Progenitor cell of endocrine pancreas (in vitro differentiated cells): ENCODE measurements at regions not wholly inside any gene's neighbourhood (a gene's known extent, or its start where the extent isn't known, plus 50 kb on each side); places are given as distances from the start of the nearest gene placed in this dataset.

Source experiments
- DNase-seq: peaks from one replicate; pipeline ENCODE4 v3.0.0; 2021; ENCODE audit warnings: low spot score; ENCODE audit not compliant: unreplicated experiment
- H3K27ac Mint-ChIP-seq: 2 replicates; pipeline ENCODE4 v1.8.0; 2021; ENCODE audit warnings: mild to moderate bottlenecking, moderate library complexity, mixed read lengths
- H3K27me3 Mint-ChIP-seq: 2 replicates; pipeline ENCODE4 v1.8.0; 2021; ENCODE audit warnings: mixed read lengths
- H3K36me3 Mint-ChIP-seq: 2 replicates; pipeline ENCODE4 v1.8.0; 2022; ENCODE audit warnings: mixed read lengths; ENCODE audit not compliant: insufficient read depth
- H3K4me1 Mint-ChIP-seq: 2 replicates; pipeline ENCODE4 v1.8.0; 2021; ENCODE audit warnings: low read depth, mixed read lengths
- H3K4me3 Mint-ChIP-seq: 2 replicates; pipeline ENCODE4 v1.8.0; 2021; ENCODE audit warnings: low read depth, mild to moderate bottlenecking, moderate library complexity, mixed read lengths
- H3K9me3 Mint-ChIP-seq: 2 replicates; pipeline ENCODE4 v1.8.0; 2021; ENCODE audit warnings: low read depth, mixed read lengths
- TF ChIP-seq, protein P1 (sequence below): fragments of 200-600 bp; sonication (generic); IDR thresholded peaks from one replicate; pipeline ENCODE4 v1.5.0; 2021; ENCODE audit warnings: antibody characterized with exemption, mild to moderate bottlenecking; ENCODE audit not compliant: unreplicated experiment

DNA sequence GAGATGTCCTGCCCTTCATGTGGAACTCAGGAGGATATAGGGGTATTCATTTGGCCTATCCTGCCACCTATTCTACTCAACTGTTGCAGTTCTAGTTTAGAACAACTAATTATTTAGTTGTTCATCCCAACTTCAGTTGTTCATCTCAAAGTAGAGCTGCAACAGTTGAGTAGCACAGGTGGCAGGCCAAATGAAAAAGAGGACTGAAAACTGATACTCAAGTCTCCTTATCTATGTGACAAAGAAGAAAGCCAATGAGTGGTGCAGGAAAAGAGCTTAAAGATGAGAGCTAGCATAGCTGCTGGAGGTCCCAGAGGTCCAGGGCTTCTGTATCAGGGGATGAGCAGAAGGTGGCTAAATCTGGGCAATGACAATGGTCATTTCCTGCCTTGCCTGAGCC lies 148.9 kb upstream of the KITLG start:
- H3K27ac Mint-ChIP-seq = no peak overlapping the region
- H3K9me3 Mint-ChIP-seq = no peaks in the 10 kb centered on the region
- H3K4me3 Mint-ChIP-seq = no peak overlapping the region
- DNase-seq = no peak
- no peaks in the 10 kb centered on the region for H3K36me3 Mint-ChIP-seq
- H3K4me1 Mint-ChIP-seq = peaks cover 21% of the 10 kb centered on the region
- TF ChIP-seq, protein P1, sequence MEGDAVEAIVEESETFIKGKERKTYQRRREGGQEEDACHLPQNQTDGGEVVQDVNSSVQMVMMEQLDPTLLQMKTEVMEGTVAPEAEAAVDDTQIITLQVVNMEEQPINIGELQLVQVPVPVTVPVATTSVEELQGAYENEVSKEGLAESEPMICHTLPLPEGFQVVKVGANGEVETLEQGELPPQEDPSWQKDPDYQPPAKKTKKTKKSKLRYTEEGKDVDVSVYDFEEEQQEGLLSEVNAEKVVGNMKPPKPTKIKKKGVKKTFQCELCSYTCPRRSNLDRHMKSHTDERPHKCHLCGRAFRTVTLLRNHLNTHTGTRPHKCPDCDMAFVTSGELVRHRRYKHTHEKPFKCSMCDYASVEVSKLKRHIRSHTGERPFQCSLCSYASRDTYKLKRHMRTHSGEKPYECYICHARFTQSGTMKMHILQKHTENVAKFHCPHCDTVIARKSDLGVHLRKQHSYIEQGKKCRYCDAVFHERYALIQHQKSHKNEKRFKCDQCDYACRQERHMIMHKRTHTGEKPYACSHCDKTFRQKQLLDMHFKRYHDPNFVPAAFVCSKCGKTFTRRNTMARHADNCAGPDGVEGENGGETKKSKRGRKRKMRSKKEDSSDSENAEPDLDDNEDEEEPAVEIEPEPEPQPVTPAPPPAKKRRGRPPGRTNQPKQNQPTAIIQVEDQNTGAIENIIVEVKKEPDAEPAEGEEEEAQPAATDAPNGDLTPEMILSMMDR = no peak
- peaks cover 13% of the 10 kb centered on the region for H3K27me3 Mint-ChIP-seq

DNA sequence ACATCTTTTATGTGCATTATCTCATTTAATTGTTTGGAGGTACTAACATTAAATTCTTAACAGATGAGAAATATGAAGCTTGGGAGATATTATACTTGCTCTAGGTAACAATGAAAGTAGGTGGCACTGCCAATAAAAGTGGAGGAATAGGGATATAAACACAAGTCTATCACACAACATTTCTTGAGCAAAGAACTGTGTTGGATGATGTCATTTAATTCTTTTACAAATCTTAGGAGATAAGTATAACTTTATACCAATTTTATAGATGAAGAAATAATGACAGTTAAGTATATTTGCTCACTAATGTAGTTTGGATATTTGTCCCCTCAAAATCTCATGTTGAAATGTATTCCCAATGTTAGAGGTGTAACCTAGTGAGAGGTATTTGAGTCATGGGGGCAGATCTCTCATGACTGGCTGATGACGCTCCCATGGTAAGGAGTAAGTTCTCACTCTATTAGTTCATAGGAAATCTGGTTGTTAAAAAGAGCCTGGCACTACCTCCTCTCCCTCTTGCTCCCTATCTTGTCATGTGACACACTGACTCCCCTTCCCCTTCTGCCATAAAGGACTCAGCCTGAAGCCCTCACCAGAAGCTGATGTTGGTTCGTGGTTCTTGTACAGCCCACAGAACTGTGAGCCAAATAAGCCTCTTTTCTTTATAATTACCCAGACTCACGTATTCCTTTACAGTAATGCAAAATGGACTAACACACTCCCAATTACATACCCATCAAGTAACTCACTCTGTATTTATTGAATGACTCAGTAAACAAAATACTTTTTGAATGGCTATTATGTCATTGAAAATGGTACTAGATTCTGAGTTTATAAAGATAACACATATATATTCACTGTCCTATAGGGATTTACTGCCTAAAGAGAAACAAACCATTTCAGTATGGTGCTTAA lies 146.8 kb upstream of the KITLG start:
- no peaks in the 10 kb centered on the region for H3K36me3 Mint-ChIP-seq
- DNase-seq = no peak
- H3K9me3 Mint-ChIP-seq = peaks cover 3% of the 10 kb centered on the region
- no peak overlapping the region for H3K4me3 Mint-ChIP-seq
- peaks cover 9% of the 10 kb centered on the region for H3K4me1 Mint-ChIP-seq
- TF ChIP-seq, protein P1 = no peak
- peaks cover 14% of the 10 kb centered on the region for H3K27me3 Mint-ChIP-seq
- H3K27ac Mint-ChIP-seq = no peak overlapping the region

DNA sequence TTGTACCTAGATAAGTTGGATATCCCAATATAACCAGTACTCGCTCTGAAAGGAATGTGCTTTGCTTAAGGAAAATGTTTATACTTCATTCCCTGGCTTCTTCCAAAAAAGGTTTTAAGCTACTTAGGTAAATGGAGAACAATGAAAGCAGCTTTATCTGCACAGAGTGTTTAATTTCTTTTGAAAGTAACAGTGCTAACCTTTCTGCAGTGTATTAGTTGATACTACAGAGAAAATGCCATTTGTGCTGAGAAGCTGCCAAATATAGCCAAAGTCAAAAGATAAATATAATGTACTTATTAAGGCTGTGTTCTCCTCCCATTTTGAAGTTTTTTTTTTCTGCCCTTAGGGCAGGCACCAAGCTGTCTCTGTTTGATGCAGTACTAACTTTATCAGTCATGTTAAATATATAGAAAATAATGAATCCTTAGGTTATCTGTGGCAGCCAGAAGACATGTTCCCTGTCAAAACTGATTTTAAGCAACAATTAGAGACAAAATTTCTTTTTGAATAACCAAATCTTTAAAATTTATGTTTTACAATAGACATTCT lies 145.4 kb upstream of the KITLG start:
- Mint-ChIP-seq H3K27ac (no peak overlapping the region), H3K4me3 (no peak overlapping the region), H3K4me1 (peaks cover 4% of the 10 kb centered on the region), H3K9me3 (peaks cover 6% of the 10 kb centered on the region), H3K36me3 (no peaks in the 10 kb centered on the region), H3K27me3 (peaks cover 16% of the 10 kb centered on the region)
- no peak for DNase-seq
- TF ChIP-seq, protein P1 = no peak

DNA sequence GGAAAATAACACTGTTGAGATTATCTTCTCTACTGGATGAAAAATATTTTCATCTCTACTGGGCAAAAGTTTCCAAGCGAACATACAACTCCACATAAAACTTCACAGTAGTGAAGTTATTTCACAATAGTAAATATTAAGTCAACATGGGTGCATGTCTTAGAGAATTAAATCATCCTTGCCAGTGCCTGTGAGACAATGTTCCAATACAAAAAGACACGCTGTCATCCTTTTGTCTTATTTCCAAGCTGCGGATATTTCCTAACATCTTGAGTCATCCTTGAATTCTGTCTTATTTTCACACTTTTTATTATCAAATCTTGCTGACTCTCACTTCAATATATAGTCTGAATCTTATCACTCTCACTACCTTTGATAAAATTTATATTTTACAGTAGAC lies 142.9 kb upstream of the KITLG start:
- H3K36me3 Mint-ChIP-seq = no peaks in the 10 kb centered on the region

More for the DNA sequence above, 142.9 kb upstream of the KITLG start:
- TF ChIP-seq, protein P1 = no peak
- Mint-ChIP-seq H3K9me3 (peaks cover 6% of the 10 kb centered on the region), H3K27ac (no peak overlapping the region), H3K4me3 (no peak overlapping the region), H3K4me1 (peaks cover 4% of the 10 kb centered on the region), H3K27me3 (peaks cover 8% of the 10 kb centered on the region)
- DNase-seq = no peak
